Gastroesophageal sphincter (tissue), 3 donors: ENCODE measurements at regions not wholly inside any gene's neighbourhood (a gene's known extent, or its start where the extent isn't known, plus 50 kb on each side); places are given as distances from the start of the nearest gene placed in this dataset.

Experiments
- CTCF ChIP-seq, 4 experiments: fragments of 200-600 bp in 2 of 4; fragments of 450-650 bp in 2 of 4; sonication (generic) in 1 of 4; IDR thresholded peaks; one replicate each; pipeline ENCODE4 v1.5.1; 2017 to 2019; ENCODE audit warnings: antibody characterized with exemption in 4 of 4, mild to moderate bottlenecking in 2 of 4, moderate library complexity in 2 of 4
- EP300 ChIP-seq: sonication (generic); formaldehyde crosslinking; IDR thresholded peaks from one replicate; pipeline ENCODE4 v1.6.1; 2017; ENCODE audit warnings: antibody characterized with exemption, mild to moderate bottlenecking
- POLR2A ChIP-seq, 2 donors: fragments of 450-650 bp; IDR thresholded peaks; one replicate each; pipeline ENCODE4 v1.6.1; 2017; ENCODE audit warnings: antibody characterized with exemption in 2 of 2, mild to moderate bottlenecking in 2 of 2, moderate library complexity in 1 of 2
- POLR2AphosphoS5 ChIP-seq: sonication (generic); formaldehyde crosslinking; IDR thresholded peaks from one replicate; pipeline ENCODE4 v1.6.1; 2017; ENCODE audit warnings: antibody characterized with exemption

- TF ChIP-seq POLR2A (IDR thresholded peaks at IDR 0.05), result no peak
- no peak for TF ChIP-seq CTCF (IDR thresholded peaks at IDR 0.05)
- no peak for TF ChIP-seq POLR2AphosphoS5
- TF ChIP-seq EP300, result no peak
These were observed 211.3 kb downstream of the TMEM121 start for GRCh38 chr14:105737504-105738246.
